ENCODE measurements at regions not wholly inside any gene's neighbourhood (a gene's known extent, or its start where the extent isn't known, plus 50 kb on each side); places are given as distances from the start of the nearest gene placed in this dataset.

- H3K4me3 ChIP-seq (ENCODE audit: insufficient read depth, low read depth, low read length), result no peak overlapping the region
- no peaks in the 10 kb centered on the region for H3K9me1 ChIP-seq (ENCODE audit: insufficient read depth, low read length)
- H2BK120ac ChIP-seq (ENCODE audit: low read depth, low read length), result no peak overlapping the region
- no peak overlapping the region for H3K23ac ChIP-seq (ENCODE audit: low read depth, low read length)
- H3K18ac ChIP-seq (ENCODE audit: low read depth, low read length), result no peak overlapping the region
- H2BK15ac ChIP-seq (ENCODE audit: low read depth, low read length), result no peak overlapping the region
- H3K4ac ChIP-seq (ENCODE audit: low read depth, low read length), result no peak overlapping the region
- CTCF ChIA-PET, result no interaction called here
- DNase-seq, result no peak
- H4K91ac ChIP-seq (ENCODE audit: insufficient read depth, low read depth, low read length), result no peak overlapping the region
- dilution Hi-C loops (cut with HindIII; ENCODE audit: low sequenced_read_pairs, unreplicated experiment) (no loop called here), in situ Hi-C loops (cut with MboI; ENCODE audit: low sequenced_read_pairs) (no loop called here), intact Hi-C loops (cut with micrococcal nuclease) (no loop called here)
- H2AK9ac ChIP-seq (replicated peaks; ENCODE audit: low read depth, low read length, poor library complexity), result no peak overlapping the region
- no peak for ATAC-seq (ENCODE audit: low read depth)
- H3K27me3 ChIP-seq (ENCODE audit: control insufficient read depth, insufficient read depth, low read length), result no peaks in the 10 kb centered on the region
- no peak overlapping the region for H3K4me2 ChIP-seq (ENCODE audit: low read depth, low read length)
- H3K36me3 ChIP-seq (ENCODE audit: control insufficient read depth, insufficient read depth, low read length), result no peaks in the 10 kb centered on the region
- no peak overlapping the region for H3K27ac ChIP-seq (ENCODE audit: insufficient read depth, low read length)
- H2BK20ac ChIP-seq (ENCODE audit: low read depth, low read length), result no peak overlapping the region
- H2AK5ac ChIP-seq (ENCODE audit: low read depth, low read length), result no peak overlapping the region
- H3K9me3 ChIP-seq (ENCODE audit: control insufficient read depth, insufficient read depth, low read length), result peaks cover 15% of the 10 kb centered on the region
- no CpG with 5 or more reads among the region's 4 CpGs for WGBS, 2 experiments (ENCODE audit: extremely low coverage in 2 of 2, insufficient read length in 1 of 2)
- H4K5ac ChIP-seq (ENCODE audit: low read depth, low read length), result no peak overlapping the region
- no peaks in the 10 kb centered on the region for H3K4me1 ChIP-seq (ENCODE audit: control insufficient read depth, insufficient read depth, low read length)
- no peaks in the 10 kb centered on the region for H3K79me1 ChIP-seq (ENCODE audit: low read depth in 1 of 2, low read length in 2 of 2)
- H4K8ac ChIP-seq (ENCODE audit: low read depth in 2 of 2, low read length in 2 of 2), result no peak overlapping the region
- H3K14ac ChIP-seq (replicated peaks; ENCODE audit: low read depth, low read length), result no peak overlapping the region
- TF ChIP-seq RAD21 (IDR thresholded peaks at IDR 0.05; ENCODE audit: low read length) (no peak), ELK1 (IDR thresholded peaks at IDR 0.05; ENCODE audit: borderline replicate concordance, low read depth, low read length) (no peak), MAZ (IDR thresholded peaks at IDR 0.05; ENCODE audit: borderline replicate concordance, low read depth, low read length) (no peak), CEBPB (IDR thresholded peaks at IDR 0.05; ENCODE audit: low read depth, low read length) (no peak), MXI1 (IDR thresholded peaks at IDR 0.05; ENCODE audit: borderline replicate concordance, low read depth, low read length) (no peak), CHD1 (IDR thresholded peaks at IDR 0.05; ENCODE audit: low read depth, low read length) (no peak), CTCF (conservative IDR thresholded peaks at IDR 0.05; ENCODE audit: low read depth, low read length) (no peak), FOS (IDR thresholded peaks at IDR 0.05; ENCODE audit: low read depth, low read length) (no peak), POLR2A (IDR thresholded peaks at IDR 0.05; ENCODE audit: low read depth, low read length) (no peak), NFE2L2 (IDR thresholded peaks at IDR 0.05; ENCODE audit: low read depth, low read length) (no peak), RCOR1 (IDR thresholded peaks at IDR 0.05; ENCODE audit: insufficient replicate concordance, low read length) (no peak), RFX5 (IDR thresholded peaks at IDR 0.05; ENCODE audit: low read depth, low read length) (no peak)
- POLR2A ChIA-PET (ENCODE audit: unreplicated experiment), result no interaction called here
- H2BK5ac ChIP-seq (ENCODE audit: low read depth, low read length, poor library complexity, severe bottlenecking), result no peak overlapping the region
- no peak overlapping the region for H2AFZ ChIP-seq (replicated peaks; ENCODE audit: low read length, poor library complexity)
- no peak overlapping the region for H3K9ac ChIP-seq (ENCODE audit: low read depth, low read length)
- H4K20me1 ChIP-seq (ENCODE audit: insufficient read depth, low read length), result no peaks in the 10 kb centered on the region
- no peak overlapping the region for H3K56ac ChIP-seq (ENCODE audit: extremely low read depth, insufficient read depth, low read length)
- BruUV-seq (replicated peaks), result no TSS peak
These were observed 216.7 kb upstream of the SLC35B3 start for GRCh38 chr6:8651998-8652397.
